Mesothelial cell of epicardium (in vitro differentiated cells): ENCODE measurements at regions not wholly inside any gene's neighbourhood (a gene's known extent, or its start where the extent isn't known, plus 50 kb on each side); places are given as distances from the start of the nearest gene placed in this dataset.
A peak's percentile ranks its signal among the peaks of the same experiment; 100 is the strongest.
"Not testable (repeated sequence)": the region's sequence is repeated elsewhere in the genome, so short reads cannot be mapped to it uniquely, and the experiment has no call there.

Source experiments
- DNase-seq, 2 experiments: peaks; one replicate each; pipeline ENCODE4 v3.0.0; 2021; ENCODE audit warnings: low spot score in 2 of 2; ENCODE audit not compliant: unreplicated experiment in 2 of 2
- H3K27ac Mint-ChIP-seq: 2 replicates; pipeline ENCODE4 v1.8.0; 2021; ENCODE audit warnings: mixed read lengths
- H3K27me3 Mint-ChIP-seq: 2 replicates; pipeline ENCODE4 v1.8.0; 2021; ENCODE audit warnings: low read depth, mixed read lengths
- H3K36me3 Mint-ChIP-seq: 2 replicates; pipeline ENCODE4 v1.8.0; 2021; ENCODE audit warnings: mixed read lengths
- H3K4me1 Mint-ChIP-seq: 2 replicates; pipeline ENCODE4 v1.8.0; 2021; ENCODE audit warnings: mixed read lengths
- H3K4me3 Mint-ChIP-seq: 2 replicates; pipeline ENCODE4 v1.8.0; 2021; ENCODE audit warnings: mild to moderate bottlenecking, moderate library complexity, mixed read lengths
- H3K9me3 Mint-ChIP-seq: 2 replicates; pipeline ENCODE4 v1.8.0; 2021; ENCODE audit warnings: mixed read lengths
- CTCF ChIP-seq: fragments of 200-600 bp; sonication (generic); IDR thresholded peaks from one replicate; pipeline ENCODE4 v1.5.0; 2021; ENCODE audit warnings: antibody characterized with exemption; ENCODE audit not compliant: unreplicated experiment

GRCh38 chr20:12113468-12114371 lies 196.0 kb downstream of the BTBD3 start:
- Mint-ChIP-seq H3K27me3 (no peaks in the 10 kb centered on the region), H3K4me1 (peaks cover 28% of the 10 kb centered on the region), H3K36me3 (no peaks in the 10 kb centered on the region)

GRCh38 chr20:12129114-12129513 lies 211.4 kb downstream of the BTBD3 start:
- H3K27ac Mint-ChIP-seq, H3K4me3 Mint-ChIP-seq, H3K27me3 Mint-ChIP-seq: not testable (repeated sequence)

More at GRCh38 chr20:12113468-12114371, 196.0 kb downstream of the BTBD3 start:
- Mint-ChIP-seq H3K27ac (peak overlapping the region; percentile 76), H3K4me3 (no peak overlapping the region), H3K9me3 (peaks cover 2% of the 10 kb centered on the region)
- no peak for DNase-seq
- no peak for TF ChIP-seq CTCF

DNA sequence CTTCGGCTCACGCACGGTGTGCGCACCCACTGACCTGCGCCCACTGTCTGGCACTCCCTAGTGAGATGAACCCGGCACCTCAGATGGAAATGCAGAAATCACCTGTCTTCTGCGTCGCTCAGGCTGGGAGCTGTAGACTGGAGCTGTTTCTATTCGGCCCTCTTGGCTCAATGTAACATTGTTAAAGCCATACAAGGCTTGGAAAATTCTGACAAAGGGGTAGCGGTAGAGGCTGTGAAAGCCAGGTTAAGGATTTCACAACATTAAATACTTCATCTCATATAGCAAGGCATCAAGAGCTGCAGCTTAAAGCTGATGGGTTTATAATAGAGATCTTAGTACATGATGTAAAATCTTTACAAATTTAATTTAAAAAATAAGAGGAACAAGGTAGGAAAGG lies 211.8 kb downstream of the BTBD3 start:
- H3K27ac Mint-ChIP-seq, H3K9me3 Mint-ChIP-seq, DNase-seq, H3K4me3 Mint-ChIP-seq, H3K36me3 Mint-ChIP-seq, H3K27me3 Mint-ChIP-seq, H3K4me1 Mint-ChIP-seq: not testable (repeated sequence)

More at GRCh38 chr20:12129114-12129513, 211.4 kb downstream of the BTBD3 start:
- H3K4me1 Mint-ChIP-seq, H3K36me3 Mint-ChIP-seq, DNase-seq, H3K9me3 Mint-ChIP-seq: not testable (repeated sequence)

GRCh38 chr20:12130781-12131180 lies 213.1 kb downstream of the BTBD3 start:
- Mint-ChIP-seq H3K4me3 (no peak overlapping the region), H3K4me1 (no peaks in the 10 kb centered on the region), H3K36me3 (no peaks in the 10 kb centered on the region), H3K27me3 (no peaks in the 10 kb centered on the region), H3K27ac (no peak overlapping the region), H3K9me3 (peaks cover 6% of the 10 kb centered on the region)
- no peak for DNase-seq
- TF ChIP-seq CTCF = no peak

- H3K4me3 Mint-ChIP-seq = no peak overlapping the region
- no peak overlapping the region for H3K27ac Mint-ChIP-seq
- peaks cover 6% of the 10 kb centered on the region for H3K36me3 Mint-ChIP-seq
- no peak for DNase-seq
- peaks cover 19% of the 10 kb centered on the region for H3K9me3 Mint-ChIP-seq
- no peaks in the 10 kb centered on the region for H3K4me1 Mint-ChIP-seq
- TF ChIP-seq CTCF = no peak
- H3K27me3 Mint-ChIP-seq = no peaks in the 10 kb centered on the region
Measured at GRCh38 chr20:12133553-12133952, 215.9 kb downstream of the BTBD3 start.

DNA sequence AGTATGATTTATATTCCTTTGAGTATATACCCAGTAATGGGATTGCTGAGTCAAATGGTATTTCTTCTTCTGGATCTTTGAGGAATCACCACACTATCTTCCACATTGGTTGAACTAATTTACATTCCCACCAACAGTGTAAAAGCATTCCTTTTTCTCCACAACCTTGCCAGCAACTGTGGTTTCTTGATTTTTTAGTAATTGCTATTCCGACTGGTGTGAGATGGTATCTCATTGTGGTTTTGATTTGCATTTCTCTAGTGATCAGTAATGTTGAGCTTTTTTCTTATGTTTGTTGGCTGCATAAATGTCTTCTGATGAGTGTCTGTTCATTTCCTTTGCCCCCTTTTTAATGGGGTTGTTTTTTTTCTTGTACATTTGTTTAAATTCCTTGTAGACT lies 228.3 kb downstream of the BTBD3 start:
- not testable (repeated sequence) for DNase-seq, H3K4me3 Mint-ChIP-seq, H3K36me3 Mint-ChIP-seq

GRCh38 chr20:12152996-12153395 lies 235.3 kb downstream of the BTBD3 start:
- DNase-seq = no peak
- no peaks in the 10 kb centered on the region for H3K36me3 Mint-ChIP-seq
- H3K27ac Mint-ChIP-seq = no peak overlapping the region
- H3K4me3 Mint-ChIP-seq = no peak overlapping the region
- H3K9me3 Mint-ChIP-seq = no peaks in the 10 kb centered on the region
- H3K27me3 Mint-ChIP-seq = no peaks in the 10 kb centered on the region
- no peaks in the 10 kb centered on the region for H3K4me1 Mint-ChIP-seq
- no peak for TF ChIP-seq CTCF

More for the DNA sequence above, 228.3 kb downstream of the BTBD3 start:
- not testable (repeated sequence) for H3K4me1 Mint-ChIP-seq, H3K27me3 Mint-ChIP-seq, H3K27ac Mint-ChIP-seq
- H3K9me3 Mint-ChIP-seq = peaks cover 43% of the 10 kb centered on the region
